Peyer's patch (tissue), 4 donors: ENCODE measurements at regions not wholly inside any gene's neighbourhood (a gene's known extent, or its start where the extent isn't known, plus 50 kb on each side); places are given as distances from the start of the nearest gene placed in this dataset.

ENCODE experiments used
- DNase-seq, 3 donors: peaks; one replicate each; pipeline ENCODE4 v3.0.0-alpha.2; 2017 to 2019
- H3K27ac ChIP-seq, 4 donors: fragments of 200-600 bp; sonication (generic); one replicate each; pipeline ENCODE4 v1.5.1; 2016 to 2019
- H3K27me3 ChIP-seq, 2 donors: fragments of 200-600 bp; sonication (generic); one replicate each; pipeline ENCODE4 v1.5.1; 2019
- H3K36me3 ChIP-seq, 3 donors: fragments of 200-600 bp; sonication (generic); one replicate each; pipeline ENCODE4 v1.5.1; 2016 to 2019
- H3K4me1 ChIP-seq, 4 donors: fragments of 200-600 bp; sonication (generic); one replicate each; pipeline ENCODE4 v1.5.1; 2016 to 2019
- H3K4me3 ChIP-seq, 4 donors: fragments of 200-600 bp; sonication (generic); 1 replicate in 3 of 4; 2 replicates in 1 of 4; pipeline ENCODE4 v1.5.1; 2016 to 2019; ENCODE audit warnings: mild to moderate bottlenecking in 1 of 4
- H3K9me3 ChIP-seq, 4 donors: fragments of 200-600 bp; sonication (generic); one replicate each; pipeline ENCODE4 v1.5.1; 2016 to 2019; ENCODE audit warnings: mild to moderate bottlenecking in 1 of 4
- POLR2A ChIP-seq, 2 donors: fragments of 450-650 bp; IDR thresholded peaks; one replicate each; pipeline ENCODE4 v1.5.1; 2017; ENCODE audit warnings: antibody characterized with exemption in 2 of 2, mild to moderate bottlenecking in 2 of 2, moderate library complexity in 2 of 2
- TF ChIP-seq, protein P1 (sequence below), 6 experiments: fragments of 450-650 bp in 4 of 6; fragments of 200-600 bp in 2 of 6; sonication (generic) in 1 of 6; IDR thresholded peaks; one replicate each; pipeline ENCODE4 v1.5.1; 2017 to 2019; ENCODE audit warnings: antibody characterized with exemption in 6 of 6, mild to moderate bottlenecking in 3 of 6, moderate library complexity in 1 of 6

DNA sequence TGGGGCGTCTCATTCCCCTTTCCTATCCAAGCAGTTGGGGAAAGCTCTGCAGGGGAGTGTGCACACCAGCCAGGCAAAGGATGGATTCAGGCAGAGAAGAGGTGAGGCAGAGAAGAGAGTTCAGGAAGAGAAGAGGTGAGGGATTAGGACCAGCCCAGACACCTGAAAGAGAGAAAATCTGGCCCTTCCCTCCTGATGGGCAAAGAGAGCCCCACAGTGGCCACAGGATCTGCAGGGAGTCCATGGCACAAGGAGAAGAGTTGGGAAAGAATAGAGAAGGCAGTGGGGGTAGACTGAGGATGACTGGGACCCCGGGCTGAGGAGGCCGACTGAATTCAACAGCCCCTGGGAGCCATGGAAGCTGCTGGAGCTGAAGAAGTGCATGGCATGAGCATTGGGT, 140.4 kb upstream of the ZMIZ1 start:
- no peak overlapping the region for H3K27ac ChIP-seq
- no peaks in the 10 kb centered on the region for H3K27me3 ChIP-seq
- peaks cover 0 to 7% (median 1%) of the 10 kb centered on the region in 4 donors for H3K4me1 ChIP-seq
- H3K9me3 ChIP-seq, result no peaks in the 10 kb centered on the region
- H3K4me3 ChIP-seq, result no peak overlapping the region
- H3K36me3 ChIP-seq, result no peaks in the 10 kb centered on the region
- TF ChIP-seq, protein P1, sequence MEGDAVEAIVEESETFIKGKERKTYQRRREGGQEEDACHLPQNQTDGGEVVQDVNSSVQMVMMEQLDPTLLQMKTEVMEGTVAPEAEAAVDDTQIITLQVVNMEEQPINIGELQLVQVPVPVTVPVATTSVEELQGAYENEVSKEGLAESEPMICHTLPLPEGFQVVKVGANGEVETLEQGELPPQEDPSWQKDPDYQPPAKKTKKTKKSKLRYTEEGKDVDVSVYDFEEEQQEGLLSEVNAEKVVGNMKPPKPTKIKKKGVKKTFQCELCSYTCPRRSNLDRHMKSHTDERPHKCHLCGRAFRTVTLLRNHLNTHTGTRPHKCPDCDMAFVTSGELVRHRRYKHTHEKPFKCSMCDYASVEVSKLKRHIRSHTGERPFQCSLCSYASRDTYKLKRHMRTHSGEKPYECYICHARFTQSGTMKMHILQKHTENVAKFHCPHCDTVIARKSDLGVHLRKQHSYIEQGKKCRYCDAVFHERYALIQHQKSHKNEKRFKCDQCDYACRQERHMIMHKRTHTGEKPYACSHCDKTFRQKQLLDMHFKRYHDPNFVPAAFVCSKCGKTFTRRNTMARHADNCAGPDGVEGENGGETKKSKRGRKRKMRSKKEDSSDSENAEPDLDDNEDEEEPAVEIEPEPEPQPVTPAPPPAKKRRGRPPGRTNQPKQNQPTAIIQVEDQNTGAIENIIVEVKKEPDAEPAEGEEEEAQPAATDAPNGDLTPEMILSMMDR (IDR thresholded peaks at IDR 0.05), result no peak
- no peak for TF ChIP-seq POLR2A (IDR thresholded peaks at IDR 0.05)
- no peak for DNase-seq

DNA sequence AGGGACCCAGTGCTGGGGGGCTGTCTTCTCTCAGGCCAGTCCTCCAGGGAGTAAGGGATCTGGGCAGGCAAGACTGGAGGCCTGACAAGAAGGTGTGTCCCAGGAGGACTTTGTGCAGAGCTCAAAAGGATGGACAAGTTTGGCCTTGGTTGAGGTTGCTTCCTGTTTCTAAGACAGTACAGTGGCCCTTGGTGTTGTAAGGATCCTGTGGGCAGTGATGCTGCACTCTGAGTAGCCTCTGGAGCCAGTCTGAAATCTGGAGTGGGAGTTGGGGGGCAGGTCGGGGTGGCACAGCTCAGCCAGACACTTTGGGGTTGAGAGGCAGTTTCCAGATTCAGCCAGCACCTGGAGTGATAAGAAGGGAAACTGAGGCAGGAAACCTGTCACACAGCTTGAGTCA, 139.2 kb upstream of the ZMIZ1 start:
- TF ChIP-seq, protein P1 (IDR thresholded peaks at IDR 0.05), result no peak
- TF ChIP-seq POLR2A (IDR thresholded peaks at IDR 0.05), result no peak
- no peak overlapping the region for H3K4me3 ChIP-seq
- H3K4me1 ChIP-seq, result peaks cover 0 to 1% (median 0%) of the 10 kb centered on the region in 4 donors
- no peaks in the 10 kb centered on the region for H3K9me3 ChIP-seq
- H3K27ac ChIP-seq, result no peak overlapping the region
- no peaks in the 10 kb centered on the region for H3K36me3 ChIP-seq
- H3K27me3 ChIP-seq, result no peaks in the 10 kb centered on the region
- no peak for DNase-seq

- H3K4me1 ChIP-seq, result no peaks in the 10 kb centered on the region
- peak in 1 of 3 donors; percentile 65 for DNase-seq
- TF ChIP-seq, protein P1 (IDR thresholded peaks at IDR 0.05), result no peak
- TF ChIP-seq POLR2A (IDR thresholded peaks at IDR 0.05), result no peak
- H3K36me3 ChIP-seq, result no peaks in the 10 kb centered on the region
- H3K27ac ChIP-seq, result peak overlapping the region in 2 of 4 donors; percentile 33 to 35
- no peaks in the 10 kb centered on the region for H3K9me3 ChIP-seq
- no peaks in the 10 kb centered on the region for H3K27me3 ChIP-seq
- no peak overlapping the region for H3K4me3 ChIP-seq
Measured at GRCh38 chr10:78931321-78932053, 137.3 kb upstream of the ZMIZ1 start.

DNA sequence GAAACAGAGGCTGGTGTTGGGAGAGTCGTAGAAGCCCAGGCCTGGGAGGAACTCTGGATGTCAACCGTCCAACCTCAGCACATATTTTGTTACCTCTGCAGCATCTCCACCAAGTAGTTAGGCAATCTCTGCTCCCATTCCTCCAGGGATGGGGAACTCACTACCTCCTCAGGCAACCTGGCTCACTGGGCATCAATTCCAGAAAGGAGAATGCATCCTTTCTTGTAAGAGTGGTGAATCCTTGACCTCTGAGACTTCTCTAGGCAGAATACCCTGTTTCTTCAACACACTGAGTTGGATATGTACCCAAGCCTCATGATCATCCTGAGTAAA, 136.7 kb upstream of the ZMIZ1 start:
- H3K4me1 ChIP-seq, result peaks cover 0 to 2% (median 0%) of the 10 kb centered on the region in 4 donors
- TF ChIP-seq, protein P1 (IDR thresholded peaks at IDR 0.05), result no peak
- no peak for TF ChIP-seq POLR2A (IDR thresholded peaks at IDR 0.05)
- H3K9me3 ChIP-seq, result no peaks in the 10 kb centered on the region
- no peaks in the 10 kb centered on the region for H3K27me3 ChIP-seq
- no peak for DNase-seq
- H3K36me3 ChIP-seq, result no peaks in the 10 kb centered on the region
- H3K4me3 ChIP-seq, result no peak overlapping the region
- H3K27ac ChIP-seq, result peak overlapping the region in 2 of 4 donors; percentile 32 to 35

- no peak for DNase-seq
- TF ChIP-seq, protein P1 (IDR thresholded peaks at IDR 0.05), result no peak
- no peak for TF ChIP-seq POLR2A (IDR thresholded peaks at IDR 0.05)
- no peaks in the 10 kb centered on the region for H3K36me3 ChIP-seq
- peaks cover 0 to 4% (median 0%) of the 10 kb centered on the region in 4 donors for H3K4me1 ChIP-seq
- peak overlapping the region in 2 of 4 donors; percentile 32 to 35 for H3K27ac ChIP-seq
- no peaks in the 10 kb centered on the region for H3K27me3 ChIP-seq
- H3K4me3 ChIP-seq, result no peak overlapping the region
- no peaks in the 10 kb centered on the region for H3K9me3 ChIP-seq
Measured at GRCh38 chr10:78932861-78933260, 135.9 kb upstream of the ZMIZ1 start.
